ENCODE measurements at regions not wholly inside any gene's neighbourhood (a gene's known extent, or its start where the extent isn't known, plus 50 kb on each side); places are given as distances from the start of the nearest gene placed in this dataset.

- Histone ChIP-seq H3K27me3 (no peaks in the 10 kb centered on the region), H3K36me3 (peaks cover 0 to 21% of the 10 kb centered on the region in 2 donors), H3K27ac (peak overlapping the region; percentile 91 to 97 (median 94)), H3K4me1 (peaks cover 98 to 99% of the 10 kb centered on the region in 2 donors), H3K9me3 (no peaks in the 10 kb centered on the region), H3K4me3 (no peak overlapping the region)
- intact Hi-C loops (cut with DNase I; ENCODE audit: low total_unique reads): no loop called here
- TF ChIP-seq POLR2A (IDR thresholded peaks at IDR 0.05): no peak
- no peak for TF ChIP-seq CTCF (IDR thresholded peaks at IDR 0.05 in 4 of 5, conservative IDR thresholded peaks at IDR 0.05 in 1 of 5)
- ATAC-seq: no peak
- no peak for DNase-seq
- in situ Hi-C loops (cut with MboI; ENCODE audit: low sequenced_read_pairs in 4 of 4): no loop called here
Measured at GRCh38 chr7:130900471-130901076, 166.6 kb upstream of the KLF14 start.

- peak overlapping the region in 1 of 4 donors; percentile 24 for H3K4me3 ChIP-seq
- H3K27ac ChIP-seq: peak overlapping the region; percentile 91 to 97 (median 94)
- ATAC-seq (no peak), DNase-seq (peak in 1 of 2 donors; percentile 55)
- H3K9me3 ChIP-seq: no peaks in the 10 kb centered on the region
- H3K4me1 ChIP-seq: peaks cover 98 to 99% of the 10 kb centered on the region in 2 donors
- in situ Hi-C loops (cut with MboI; ENCODE audit: low sequenced_read_pairs in 4 of 4): no loop called here
- TF ChIP-seq POLR2A (IDR thresholded peaks at IDR 0.05) (peak; percentile 37 to 49), CTCF (IDR thresholded peaks at IDR 0.05 in 4 of 5, conservative IDR thresholded peaks at IDR 0.05 in 1 of 5) (no peak)
- intact Hi-C loops (cut with DNase I; ENCODE audit: low total_unique reads): no loop called here
- H3K36me3 ChIP-seq: peaks cover 0 to 20% of the 10 kb centered on the region in 2 donors
- H3K27me3 ChIP-seq: no peaks in the 10 kb centered on the region
Measured at GRCh38 chr7:130901209-130901783, 167.3 kb upstream of the KLF14 start.

- H3K27ac ChIP-seq: peak overlapping the region; percentile 91 to 97 (median 94)
- no peaks in the 10 kb centered on the region for H3K9me3 ChIP-seq
- no peak for ATAC-seq
- H3K27me3 ChIP-seq: no peaks in the 10 kb centered on the region
- no peak for DNase-seq
- H3K4me1 ChIP-seq: peaks cover 98 to 100% of the 10 kb centered on the region in 2 donors
- intact Hi-C loops (cut with DNase I; ENCODE audit: low total_unique reads): no loop called here
- in situ Hi-C loops (cut with MboI; ENCODE audit: low sequenced_read_pairs in 4 of 4): no loop called here
- H3K4me3 ChIP-seq: peak overlapping the region in 1 of 4 donors; percentile 24
- peaks cover 0 to 8% of the 10 kb centered on the region in 2 donors for H3K36me3 ChIP-seq
- no peak for TF ChIP-seq POLR2A (IDR thresholded peaks at IDR 0.05)
- TF ChIP-seq CTCF (IDR thresholded peaks at IDR 0.05 in 4 of 5, conservative IDR thresholded peaks at IDR 0.05 in 1 of 5): no peak
Measured at GRCh38 chr7:130902755-130903357, 168.8 kb upstream of the KLF14 start.

- H3K27ac ChIP-seq: peak overlapping the region; percentile 91 to 97 (median 94)
- no peaks in the 10 kb centered on the region for H3K9me3 ChIP-seq
- in situ Hi-C loops (cut with MboI; ENCODE audit: low sequenced_read_pairs in 4 of 4): no loop called here
- peaks cover 0 to 7% of the 10 kb centered on the region in 2 donors for H3K36me3 ChIP-seq
- H3K4me1 ChIP-seq: peaks cover 98 to 100% of the 10 kb centered on the region in 2 donors
- TF ChIP-seq CTCF (IDR thresholded peaks at IDR 0.05 in 4 of 5, conservative IDR thresholded peaks at IDR 0.05 in 1 of 5): no peak
- peak in 1 of 2 donors; percentile 49 for TF ChIP-seq POLR2A (IDR thresholded peaks at IDR 0.05)
- no peaks in the 10 kb centered on the region for H3K27me3 ChIP-seq
- peak overlapping the region in 1 of 4 donors; percentile 11 for H3K4me3 ChIP-seq
- intact Hi-C loops (cut with DNase I; ENCODE audit: low total_unique reads): no loop called here
- peak in 1 of 2 donors; percentile 71 for DNase-seq
- peak; percentile 73 for ATAC-seq
Measured at GRCh38 chr7:130903358-130903974, 169.5 kb upstream of the KLF14 start.

All from gastrocnemius medialis (tissue), 4 donors.